NCI-H2107 treated with DMSO at 0.1 percent for 48 hours (cell line): ENCODE measurements at regions not wholly inside any gene's neighbourhood (a gene's known extent, or its start where the extent isn't known, plus 50 kb on each side); places are given as distances from the start of the nearest gene placed in this dataset.

Experiments
- DNase-seq: peaks from one replicate; lab custom pipeline; 2025; ENCODE audit not compliant: unreplicated experiment; lab: John Stamatoyannopoulos, UW

GRCh38 chr10:52440612-52441285 is 126.7 kb downstream of the DKK1 start:
- no peak for DNase-seq

DNA sequence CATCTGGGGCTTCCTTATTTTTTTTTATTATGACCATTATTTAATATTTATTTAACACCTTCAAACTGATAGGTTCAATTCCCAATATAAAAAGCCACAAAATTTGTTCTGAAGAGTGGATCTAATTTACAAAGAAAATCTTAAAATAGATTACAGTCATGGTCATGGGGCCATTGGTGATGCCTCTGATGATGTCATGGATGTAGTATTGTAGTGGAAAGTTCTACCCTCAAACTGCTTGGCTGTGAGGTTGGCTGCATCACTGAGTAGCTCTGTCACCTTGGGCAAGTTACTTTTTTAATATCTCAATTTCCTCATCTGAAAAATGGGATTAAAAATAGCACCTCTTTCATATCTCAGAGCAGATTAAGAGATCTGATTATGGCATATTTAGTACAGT is 128.5 kb downstream of the DKK1 start:
- no peak for DNase-seq

GRCh38 chr10:52443419-52444388 is 129.6 kb downstream of the DKK1 start:
- no peak for DNase-seq

- DNase-seq: no peak
Observed at GRCh38 chr10:52446391-52446790, 132.3 kb downstream of the DKK1 start.

- DNase-seq: no peak
Observed at GRCh38 chr10:52447931-52448353, 133.9 kb downstream of the DKK1 start.

DNA sequence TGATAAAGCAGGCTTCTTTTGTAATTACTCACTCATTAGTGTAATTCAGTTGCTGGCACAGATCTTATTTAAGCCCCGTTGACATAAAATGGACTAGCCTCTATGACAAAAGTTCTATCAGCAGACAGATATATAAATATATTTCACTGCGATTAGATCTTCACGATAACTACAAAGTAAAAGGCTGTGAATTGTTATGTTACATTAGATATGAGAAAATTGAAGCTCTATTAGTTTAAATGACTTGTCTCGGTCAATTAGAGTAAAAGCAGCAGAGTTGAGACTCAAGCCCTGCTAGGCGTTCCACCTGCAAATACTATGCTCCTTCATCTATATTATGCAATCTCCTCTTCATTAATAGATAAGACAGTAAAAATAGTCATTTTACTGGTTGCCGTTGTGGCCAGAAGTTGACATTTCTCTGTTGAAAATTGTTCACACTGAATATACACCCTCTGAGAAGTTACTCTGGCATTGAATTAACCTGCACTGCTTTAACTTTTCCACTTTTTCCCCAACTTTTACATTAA is 136.7 kb downstream of the DKK1 start:
- no peak for DNase-seq

DNA sequence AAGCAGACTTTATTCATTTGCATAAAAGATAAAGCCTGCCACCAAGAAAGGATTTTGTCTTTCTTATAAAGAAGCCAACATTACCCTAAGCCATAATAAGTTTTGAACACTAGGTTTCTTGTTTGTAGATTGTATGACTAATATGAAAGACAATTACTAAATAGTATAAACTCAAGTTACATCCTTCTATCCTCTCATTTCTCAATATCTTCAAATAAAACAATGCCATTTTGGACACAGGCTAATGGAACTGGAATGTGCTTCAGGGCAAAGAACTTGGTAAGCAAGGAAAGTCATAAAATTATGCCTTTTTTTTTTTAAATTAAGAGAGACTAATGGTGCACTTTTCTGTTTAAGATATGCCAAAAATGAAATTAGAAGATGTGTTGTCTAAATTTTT is 137.7 kb downstream of the DKK1 start:
- no peak for DNase-seq

GRCh38 chr10:52452600-52453493 is 138.8 kb downstream of the DKK1 start:
- DNase-seq: no peak

- no peak for DNase-seq
Observed at GRCh38 chr10:52453501-52453900, 139.4 kb downstream of the DKK1 start.

GRCh38 chr10:52454491-52454890 is 140.4 kb downstream of the DKK1 start:
- no peak for DNase-seq

GRCh38 chr10:52455098-52455497 is 141.0 kb downstream of the DKK1 start:
- DNase-seq: no peak

DNA sequence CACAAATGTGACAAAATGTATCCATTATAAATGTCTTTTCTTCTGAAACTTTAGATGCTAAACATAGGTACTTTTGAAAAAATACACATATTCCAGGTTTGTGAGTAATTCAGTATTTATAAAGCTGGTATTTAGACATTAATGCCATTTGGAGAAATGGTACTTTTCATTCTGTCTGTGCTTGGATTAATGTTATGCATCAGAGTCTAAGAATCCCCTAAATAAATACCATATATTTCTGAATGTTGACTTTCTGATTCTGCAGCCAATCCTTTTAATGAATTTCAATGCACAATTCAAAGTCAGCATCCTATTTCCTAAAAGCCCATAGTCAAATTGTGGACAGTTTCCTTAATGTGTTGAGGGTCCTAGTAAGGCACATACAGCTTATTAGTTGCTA is 145.0 kb downstream of the DKK1 start:
- no peak for DNase-seq

- DNase-seq: no peak
Observed at GRCh38 chr10:52463826-52464225, 149.7 kb downstream of the DKK1 start.

- no peak for DNase-seq
Observed at GRCh38 chr10:52464368-52465124, 150.5 kb downstream of the DKK1 start.

GRCh38 chr10:52465202-52465601 is 151.1 kb downstream of the DKK1 start:
- DNase-seq: no peak

- no peak for DNase-seq
Observed at GRCh38 chr10:52466464-52466863, 152.4 kb downstream of the DKK1 start.

GRCh38 chr10:52469970-52470705 is 156.1 kb downstream of the DKK1 start:
- no peak for DNase-seq

DNA sequence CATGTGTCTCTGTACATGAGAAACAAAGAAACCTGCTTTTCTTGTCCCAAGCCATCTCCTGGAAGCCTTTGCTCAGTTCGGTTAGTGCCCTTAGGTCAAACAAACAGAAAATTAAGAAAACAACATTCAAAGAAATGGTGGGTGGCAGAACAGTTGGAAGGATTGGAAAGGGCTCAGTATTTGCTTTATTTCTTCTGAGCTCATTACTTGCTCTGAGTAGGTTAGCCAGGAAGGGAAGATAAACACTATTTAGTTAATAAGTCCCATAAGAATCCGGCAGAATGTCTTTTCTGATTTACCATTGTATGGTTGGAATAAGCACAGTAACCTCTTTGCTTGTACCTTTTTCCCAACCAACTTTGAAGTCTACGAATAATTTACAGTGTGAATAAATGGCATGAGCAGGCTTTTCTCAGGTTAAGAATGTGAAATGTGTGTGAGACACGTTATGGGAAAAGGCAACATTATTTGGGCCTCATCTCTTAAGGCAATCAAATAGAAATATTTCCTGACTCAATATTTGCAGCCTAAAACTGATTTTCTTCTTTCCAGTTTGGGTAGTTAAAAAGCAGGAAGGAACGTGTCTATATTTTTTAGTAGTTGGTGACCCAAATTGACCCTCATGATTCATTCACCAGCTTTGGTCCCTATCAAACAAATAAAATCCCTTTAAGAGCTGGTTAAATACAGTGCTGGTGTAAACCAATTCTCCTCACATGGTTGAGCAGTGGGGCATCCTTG is 158.5 kb downstream of the DKK1 start:
- DNase-seq: no peak

DNA sequence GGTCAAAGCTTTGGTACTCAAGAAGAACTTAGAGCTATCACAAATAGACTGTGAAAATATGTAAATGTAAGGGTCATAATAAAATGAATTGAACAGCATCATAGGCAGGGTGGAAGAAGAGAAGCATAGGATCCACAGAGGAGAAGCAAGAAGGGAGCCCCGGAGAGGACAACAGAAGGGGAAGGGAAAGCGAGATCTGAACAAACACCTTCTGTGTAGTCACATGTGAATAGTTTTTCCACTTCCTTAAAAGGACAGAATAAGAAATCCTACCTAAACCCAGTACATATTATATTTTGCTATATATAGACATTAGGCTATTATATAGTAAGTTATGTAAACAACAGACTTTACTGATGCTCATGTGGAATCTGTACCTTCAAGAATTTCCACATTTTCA is 160.2 kb downstream of the DKK1 start:
- DNase-seq: no peak
